Mucosa of rectum (tissue), 2 donors: ENCODE measurements at regions not wholly inside any gene's neighbourhood (a gene's known extent, or its start where the extent isn't known, plus 50 kb on each side); places are given as distances from the start of the nearest gene placed in this dataset.

ENCODE experiments used
- H3K27ac ChIP-seq, 2 donors: one replicate each; pipeline ENCODE4 v1.7.0; 2013; ENCODE audit warnings: inconsistent platforms in 2 of 2, low read depth in 2 of 2, low read length in 2 of 2
- H3K27me3 ChIP-seq, 2 donors: one replicate each; pipeline ENCODE4 v1.7.0; 2013; ENCODE audit warnings: low read length in 2 of 2; ENCODE audit not compliant: control insufficient read depth in 2 of 2, insufficient read depth in 2 of 2
- H3K36me3 ChIP-seq, 2 donors: one replicate each; pipeline ENCODE4 v1.7.0; 2013; ENCODE audit warnings: low read length in 2 of 2; ENCODE audit not compliant: control insufficient read depth in 2 of 2, insufficient read depth in 2 of 2
- H3K4me1 ChIP-seq, 2 donors: one replicate each; pipeline ENCODE4 v1.7.0; 2013; ENCODE audit warnings: low read length in 2 of 2, mild to moderate bottlenecking in 1 of 2; ENCODE audit not compliant: control insufficient read depth in 2 of 2, insufficient read depth in 2 of 2
- H3K4me3 ChIP-seq, 2 donors: one replicate each; pipeline ENCODE4 v1.7.0; 2013; ENCODE audit warnings: low read length in 2 of 2
- H3K9ac ChIP-seq, 2 donors: one replicate each; pipeline ENCODE4 v1.7.0; 2013; ENCODE audit warnings: low read length in 2 of 2, low read depth in 1 of 2, mild to moderate bottlenecking in 1 of 2
- H3K9me3 ChIP-seq, 2 donors: one replicate each; pipeline ENCODE4 v1.7.0; 2013; ENCODE audit warnings: low read length in 2 of 2; ENCODE audit not compliant: control insufficient read depth in 2 of 2
- donor health status: healthy.
- donor health status: Normal muscosa, but diverticular disease.

- H3K4me3 ChIP-seq: no peak overlapping the region
- no peaks in the 10 kb centered on the region for H3K9me3 ChIP-seq
- no peak overlapping the region for H3K9ac ChIP-seq
- no peaks in the 10 kb centered on the region for H3K27me3 ChIP-seq
- H3K4me1 ChIP-seq: no peaks in the 10 kb centered on the region
- no peaks in the 10 kb centered on the region for H3K36me3 ChIP-seq
- no peak overlapping the region for H3K27ac ChIP-seq
Observed at GRCh38 chr18:70684821-70685220, 396.0 kb downstream of the SOCS6 start.

GRCh38 chr18:70683263-70683662 lies 394.4 kb downstream of the SOCS6 start:
- Histone ChIP-seq H3K4me1 (no peaks in the 10 kb centered on the region), H3K9me3 (no peaks in the 10 kb centered on the region), H3K27ac (no peak overlapping the region)

GRCh38 chr18:70674896-70675295 lies 386.1 kb downstream of the SOCS6 start:
- no peaks in the 10 kb centered on the region for H3K36me3 ChIP-seq
- H3K9ac ChIP-seq: no peak overlapping the region
- no peak overlapping the region for H3K4me3 ChIP-seq
- no peaks in the 10 kb centered on the region for H3K27me3 ChIP-seq
- no peak overlapping the region for H3K27ac ChIP-seq
- no peaks in the 10 kb centered on the region for H3K9me3 ChIP-seq
- no peaks in the 10 kb centered on the region for H3K4me1 ChIP-seq

More at GRCh38 chr18:70683263-70683662, 394.4 kb downstream of the SOCS6 start:
- no peak overlapping the region for H3K4me3 ChIP-seq
- H3K9ac ChIP-seq: no peak overlapping the region
- H3K27me3 ChIP-seq: no peaks in the 10 kb centered on the region
- H3K36me3 ChIP-seq: no peaks in the 10 kb centered on the region

- no peaks in the 10 kb centered on the region for H3K9me3 ChIP-seq
- H3K4me3 ChIP-seq: no peak overlapping the region
- no peak overlapping the region for H3K27ac ChIP-seq
- no peak overlapping the region for H3K9ac ChIP-seq
- no peaks in the 10 kb centered on the region for H3K27me3 ChIP-seq
- H3K4me1 ChIP-seq: no peaks in the 10 kb centered on the region
- H3K36me3 ChIP-seq: no peaks in the 10 kb centered on the region
Observed at GRCh38 chr18:70673831-70674230, 385.0 kb downstream of the SOCS6 start.

- no peaks in the 10 kb centered on the region for H3K36me3 ChIP-seq
- H3K27me3 ChIP-seq: no peaks in the 10 kb centered on the region
- no peaks in the 10 kb centered on the region for H3K4me1 ChIP-seq
- no peak overlapping the region for H3K27ac ChIP-seq
- no peak overlapping the region for H3K4me3 ChIP-seq
- H3K9me3 ChIP-seq: no peaks in the 10 kb centered on the region
- H3K9ac ChIP-seq: no peak overlapping the region
Observed at GRCh38 chr18:70672581-70672980, 383.7 kb downstream of the SOCS6 start.

GRCh38 chr18:70671889-70672565 lies 383.2 kb downstream of the SOCS6 start:
- no peaks in the 10 kb centered on the region for H3K27me3 ChIP-seq
- H3K36me3 ChIP-seq: no peaks in the 10 kb centered on the region
- no peak overlapping the region for H3K9ac ChIP-seq
- no peaks in the 10 kb centered on the region for H3K4me1 ChIP-seq
- no peak overlapping the region for H3K27ac ChIP-seq
- no peaks in the 10 kb centered on the region for H3K9me3 ChIP-seq
- H3K4me3 ChIP-seq: no peak overlapping the region

GRCh38 chr18:70666936-70667335 lies 378.1 kb downstream of the SOCS6 start:
- no peaks in the 10 kb centered on the region for H3K36me3 ChIP-seq
- no peaks in the 10 kb centered on the region for H3K4me1 ChIP-seq
- no peaks in the 10 kb centered on the region for H3K27me3 ChIP-seq
- H3K4me3 ChIP-seq: no peak overlapping the region
- H3K9me3 ChIP-seq: no peaks in the 10 kb centered on the region
- no peak overlapping the region for H3K27ac ChIP-seq
- no peak overlapping the region for H3K9ac ChIP-seq

- Histone ChIP-seq H3K36me3 (no peaks in the 10 kb centered on the region), H3K4me1 (no peaks in the 10 kb centered on the region), H3K27ac (no peak overlapping the region), H3K9ac (no peak overlapping the region), H3K27me3 (no peaks in the 10 kb centered on the region), H3K9me3 (no peaks in the 10 kb centered on the region), H3K4me3 (no peak overlapping the region)
Observed at GRCh38 chr18:70663141-70663540, 374.3 kb downstream of the SOCS6 start.

- Histone ChIP-seq H3K9me3 (no peaks in the 10 kb centered on the region), H3K4me1 (no peaks in the 10 kb centered on the region), H3K27me3 (no peaks in the 10 kb centered on the region), H3K36me3 (no peaks in the 10 kb centered on the region), H3K9ac (no peak overlapping the region), H3K27ac (no peak overlapping the region), H3K4me3 (no peak overlapping the region)
Observed at GRCh38 chr18:70662588-70662987, 373.7 kb downstream of the SOCS6 start.

GRCh38 chr18:70659036-70659925 lies 370.4 kb downstream of the SOCS6 start:
- H3K4me1 ChIP-seq: no peaks in the 10 kb centered on the region
- no peak overlapping the region for H3K27ac ChIP-seq
- no peaks in the 10 kb centered on the region for H3K27me3 ChIP-seq
- H3K36me3 ChIP-seq: no peaks in the 10 kb centered on the region
- no peaks in the 10 kb centered on the region for H3K9me3 ChIP-seq
- H3K4me3 ChIP-seq: no peak overlapping the region
- no peak overlapping the region for H3K9ac ChIP-seq
